HPDE6-E6E7 (cell line): ENCODE measurements at regions not wholly inside any gene's neighbourhood (a gene's known extent, or its start where the extent isn't known, plus 50 kb on each side); places are given as distances from the start of the nearest gene placed in this dataset.

Experiments
- DNase-seq: peaks from one replicate; pipeline ENCODE4 v3.0.0; 2011; ENCODE audit warnings: missing footprints; ENCODE audit errors: extremely low spot score

DNA sequence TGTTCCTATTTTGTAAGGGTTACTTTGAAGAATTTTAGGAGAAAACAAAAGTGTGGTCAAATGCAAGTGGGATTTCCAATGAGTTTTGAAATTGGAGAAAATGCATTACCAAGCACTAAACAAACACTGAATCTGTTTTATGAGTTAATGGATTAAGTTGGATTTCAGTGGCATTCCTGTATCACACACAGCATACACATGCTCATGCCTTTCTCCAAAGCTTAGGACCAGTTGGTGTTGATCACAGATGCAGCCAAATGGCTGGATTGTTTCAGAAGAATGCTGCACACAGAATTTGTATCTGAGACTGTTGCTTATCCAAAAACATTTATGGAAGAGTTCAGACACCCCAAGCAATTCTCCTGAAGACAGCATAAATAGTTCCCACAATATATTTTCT lies 611.1 kb downstream of the ACTL7B start:
- DNase-seq: no peak

DNA sequence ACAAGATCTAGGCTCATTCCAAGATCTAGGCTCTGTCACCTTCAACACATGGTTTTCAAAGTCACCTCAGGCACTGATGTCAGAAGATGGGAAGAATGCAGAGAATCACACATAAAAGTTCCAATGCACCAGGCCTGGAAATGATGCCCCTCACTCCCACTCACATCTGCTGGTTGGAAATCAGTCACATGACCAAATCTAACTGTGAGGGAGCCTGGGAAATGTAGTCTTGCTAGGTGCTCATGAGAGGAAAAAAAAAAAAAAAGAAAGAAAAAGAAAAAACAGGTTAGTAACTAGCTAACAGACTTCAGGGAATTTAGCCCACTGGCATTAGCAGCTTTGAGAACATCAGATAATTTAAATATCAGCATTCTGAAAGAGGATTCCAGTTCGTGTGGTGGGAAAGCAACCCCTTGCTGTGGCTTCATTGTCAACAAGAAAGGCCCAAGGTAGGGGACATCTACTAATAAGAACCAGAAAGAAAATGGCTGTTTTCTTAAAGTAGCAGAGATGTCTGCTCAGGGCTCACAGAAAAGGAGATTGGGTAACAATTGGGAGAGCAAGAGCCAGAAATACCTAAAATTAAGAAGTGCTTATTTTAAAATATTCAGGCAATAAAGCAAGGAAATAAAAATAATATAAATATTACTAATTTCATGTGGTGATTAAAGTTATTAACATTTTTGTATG lies 614.3 kb downstream of the ACTL7B start:
- DNase-seq: no peak

DNA sequence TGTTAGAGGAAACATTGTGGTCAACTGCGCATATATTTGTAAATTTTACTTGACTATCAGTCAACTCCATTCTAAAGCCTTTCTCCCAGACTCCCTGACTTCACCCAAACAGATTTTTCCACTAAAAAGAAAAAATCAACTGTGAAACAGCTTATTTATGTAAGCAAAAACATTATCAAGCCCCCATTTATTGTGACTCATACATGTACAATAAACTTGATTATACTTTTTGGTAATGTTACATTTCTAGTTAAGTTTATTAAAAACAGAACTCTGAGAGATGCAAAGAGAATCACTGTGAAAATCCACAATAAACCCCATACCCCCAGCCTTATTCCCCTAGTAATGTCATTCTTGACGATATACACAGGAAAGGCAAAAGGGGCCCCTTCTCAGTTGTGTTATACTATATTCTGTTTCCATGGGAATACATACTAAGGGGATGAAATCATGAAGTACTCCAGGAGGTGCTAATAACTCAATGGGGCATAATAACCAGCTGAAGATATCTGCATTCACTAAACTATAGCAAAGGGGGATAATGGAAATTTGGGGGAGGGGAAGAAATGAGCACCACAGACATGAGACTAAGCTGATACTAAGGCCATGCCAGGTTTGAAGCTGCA lies 616.0 kb downstream of the ACTL7B start:
- no peak for DNase-seq

DNA sequence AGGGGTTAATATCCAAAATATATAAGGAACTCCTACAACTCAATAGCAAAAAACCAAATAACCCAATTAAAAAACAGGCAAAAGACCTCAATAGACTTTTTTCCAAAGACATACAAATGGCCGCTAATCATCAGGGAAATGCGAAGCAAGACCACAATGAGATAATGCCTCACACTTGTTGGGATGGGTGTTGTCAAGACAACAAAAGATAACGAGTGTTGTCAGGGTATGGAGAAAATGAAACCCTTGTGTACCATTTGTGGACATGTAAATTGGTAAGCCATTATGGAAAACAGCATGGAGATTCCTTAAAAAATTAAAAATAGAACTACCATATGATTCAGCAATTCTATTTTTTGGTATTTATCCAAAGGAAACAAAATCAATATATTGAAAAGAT lies 620.2 kb downstream of the ACTL7B start:
- no peak for DNase-seq

DNA sequence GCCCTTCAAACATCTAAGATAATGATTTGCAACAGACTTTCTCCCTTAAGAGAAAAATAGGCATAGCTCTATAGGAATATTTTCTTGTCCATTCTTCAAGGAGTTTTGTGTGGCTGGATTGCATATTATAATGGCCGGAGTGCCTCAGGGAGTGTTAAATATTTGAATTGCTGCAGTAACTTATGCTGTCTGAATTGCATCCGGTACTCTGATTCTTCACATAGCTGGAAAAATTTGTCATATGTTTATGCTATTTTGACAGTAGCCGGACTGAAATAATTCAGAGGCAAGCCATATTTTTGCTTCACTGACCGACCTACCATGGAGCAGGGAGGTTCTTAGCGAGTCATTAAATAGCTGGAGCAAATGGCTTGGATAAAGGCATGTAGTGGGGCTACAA lies 621.0 kb downstream of the ACTL7B start:
- DNase-seq: no peak

DNA sequence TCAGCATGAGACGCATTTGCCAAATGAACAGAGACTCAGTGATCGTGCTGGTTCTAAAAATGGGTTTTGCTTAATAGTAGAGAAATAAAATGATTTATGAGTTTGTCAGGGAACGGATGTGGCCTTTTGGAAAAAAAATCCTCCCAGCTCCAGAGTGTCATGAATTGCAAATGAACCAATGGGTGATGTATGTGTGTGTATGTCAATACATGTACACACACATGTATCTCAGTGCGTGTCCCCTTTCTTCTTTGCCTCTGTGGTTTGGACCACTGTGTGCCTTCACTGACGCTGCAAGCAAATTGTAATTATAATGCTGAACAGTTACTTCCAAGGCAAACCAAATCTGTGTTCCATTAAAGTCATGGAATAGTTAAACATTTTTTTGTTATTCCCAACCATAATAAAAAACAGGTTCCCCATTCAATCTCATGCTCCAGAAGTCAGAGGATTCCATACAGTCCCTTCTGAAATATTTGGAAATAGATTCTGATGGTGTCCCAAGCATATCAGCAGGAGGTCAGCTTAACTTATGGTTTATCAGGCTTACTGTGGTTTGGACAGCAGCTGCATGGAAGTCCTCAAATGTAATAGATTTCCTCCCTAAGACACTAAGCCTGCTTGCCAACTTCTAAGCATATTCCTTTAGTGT lies 630.5 kb downstream of the ACTL7B start:
- no peak for DNase-seq

DNA sequence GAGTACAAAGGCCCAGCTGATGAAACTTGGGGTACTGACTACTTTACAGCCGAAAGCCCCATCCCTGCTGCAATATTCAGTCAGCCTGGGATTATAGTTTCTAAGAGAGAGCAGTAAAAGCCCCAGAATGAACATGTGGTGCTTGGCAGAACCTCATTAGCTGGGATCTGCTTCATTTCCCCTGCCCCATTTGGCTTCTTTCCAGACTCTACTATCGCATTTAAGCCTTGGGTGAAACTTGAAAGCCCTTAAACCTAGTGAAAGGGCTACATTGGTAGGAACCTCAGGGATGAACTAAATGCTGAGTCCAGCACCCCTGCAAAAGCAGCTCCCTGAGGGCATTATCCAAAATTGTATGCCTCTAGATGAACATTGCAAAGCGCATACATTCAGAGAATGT lies 631.1 kb downstream of the ACTL7B start:
- DNase-seq: no peak

DNA sequence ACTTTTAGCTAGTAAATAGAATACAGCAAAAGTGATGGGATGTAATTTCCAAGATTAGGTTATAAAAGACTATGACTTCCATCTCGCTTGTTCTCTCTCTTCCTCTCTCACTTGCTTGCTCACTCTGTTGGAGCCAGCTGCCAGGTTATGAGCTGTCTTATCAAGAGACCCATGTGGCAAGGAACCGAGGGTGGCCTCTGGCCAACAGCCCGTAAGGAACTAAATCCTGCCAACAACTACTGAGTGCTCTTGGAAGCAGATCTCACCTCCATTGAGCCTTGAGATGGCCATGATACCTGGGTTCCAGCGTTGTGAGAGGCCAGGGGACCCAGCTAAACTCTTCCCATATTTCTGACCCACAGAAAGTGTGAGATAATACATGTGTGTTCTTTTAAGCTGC lies 636.1 kb downstream of the ACTL7B start:
- no peak for DNase-seq

DNA sequence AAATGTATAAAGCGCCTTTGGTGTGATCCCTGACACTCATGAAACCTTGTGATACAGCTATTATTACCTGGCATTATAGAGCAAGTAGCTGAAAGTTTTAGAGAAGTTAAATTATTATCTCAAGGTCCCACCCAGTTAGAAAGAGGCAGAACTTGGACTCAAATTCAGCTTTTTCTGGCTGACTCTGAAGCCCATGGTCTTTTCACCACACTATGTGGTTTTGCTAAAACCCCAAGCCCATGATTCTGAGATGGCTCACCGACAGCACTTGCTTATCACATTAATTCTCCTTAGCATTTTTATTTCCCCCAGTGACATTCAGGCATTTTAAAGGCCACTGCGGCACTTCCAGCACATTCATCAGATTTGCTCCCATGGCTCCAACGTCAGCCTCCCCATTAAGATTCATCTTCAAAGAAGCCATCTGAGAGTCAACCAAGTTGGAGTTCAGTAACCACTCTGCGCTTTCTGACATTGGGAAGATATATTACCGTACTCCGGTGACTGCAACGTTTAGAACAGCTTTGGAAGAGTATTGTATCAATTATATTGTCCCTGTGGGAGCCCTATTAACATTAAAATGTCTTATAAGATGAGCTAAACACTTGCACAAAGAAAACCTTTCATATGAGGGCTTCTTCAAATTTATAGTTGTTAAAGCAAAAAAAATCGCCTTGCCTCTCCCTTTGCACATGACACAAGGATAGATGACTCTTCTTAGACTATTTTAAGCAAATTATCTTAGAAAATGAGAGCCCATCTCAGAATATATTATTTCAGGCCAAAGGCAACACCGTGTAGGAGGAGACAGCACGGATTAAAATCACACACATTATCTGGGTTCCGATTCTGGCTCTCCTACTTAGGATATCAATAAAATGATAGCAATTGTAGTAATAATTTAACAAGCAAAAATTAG lies 638.1 kb downstream of the ACTL7B start:
- no peak for DNase-seq

DNA sequence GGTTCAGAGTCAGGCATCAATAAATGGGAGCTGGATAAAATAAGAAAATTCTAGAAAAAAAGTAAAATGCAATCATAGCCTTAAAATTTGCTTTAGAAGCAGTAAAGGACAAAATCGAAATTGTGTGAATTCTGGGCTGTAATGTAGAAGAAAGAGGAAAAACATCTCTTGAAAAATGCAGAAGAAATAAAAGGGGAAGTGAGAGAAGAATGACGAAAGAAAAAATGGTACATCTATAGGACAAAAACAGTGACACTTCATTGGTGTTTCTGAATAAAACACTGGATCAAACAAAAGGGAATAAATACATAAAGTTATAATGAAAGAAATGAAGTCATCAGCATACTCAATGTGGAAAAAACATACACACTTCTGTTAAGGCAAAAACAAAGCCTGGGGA lies 642.3 kb downstream of the ACTL7B start:
- no peak for DNase-seq

DNA sequence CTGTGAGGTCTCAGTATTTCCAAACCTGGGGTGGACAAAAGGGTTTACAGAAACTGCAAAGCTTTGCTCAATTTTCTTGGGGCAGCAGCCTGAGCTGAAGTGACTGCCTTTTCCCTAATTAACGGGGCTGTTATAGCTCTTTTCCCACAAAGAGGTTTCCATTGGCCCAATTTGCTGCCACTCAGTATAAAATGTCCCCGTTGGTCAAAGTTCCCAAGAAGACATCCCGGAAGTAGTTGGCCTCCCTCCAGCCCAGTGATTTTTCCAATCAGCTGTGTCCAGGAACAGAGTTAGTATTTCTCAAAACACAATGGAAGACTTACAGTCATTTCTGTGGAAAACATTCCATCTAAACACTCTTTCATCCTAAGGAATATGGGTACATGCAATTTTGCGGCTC lies 643.6 kb downstream of the ACTL7B start:
- no peak for DNase-seq

DNA sequence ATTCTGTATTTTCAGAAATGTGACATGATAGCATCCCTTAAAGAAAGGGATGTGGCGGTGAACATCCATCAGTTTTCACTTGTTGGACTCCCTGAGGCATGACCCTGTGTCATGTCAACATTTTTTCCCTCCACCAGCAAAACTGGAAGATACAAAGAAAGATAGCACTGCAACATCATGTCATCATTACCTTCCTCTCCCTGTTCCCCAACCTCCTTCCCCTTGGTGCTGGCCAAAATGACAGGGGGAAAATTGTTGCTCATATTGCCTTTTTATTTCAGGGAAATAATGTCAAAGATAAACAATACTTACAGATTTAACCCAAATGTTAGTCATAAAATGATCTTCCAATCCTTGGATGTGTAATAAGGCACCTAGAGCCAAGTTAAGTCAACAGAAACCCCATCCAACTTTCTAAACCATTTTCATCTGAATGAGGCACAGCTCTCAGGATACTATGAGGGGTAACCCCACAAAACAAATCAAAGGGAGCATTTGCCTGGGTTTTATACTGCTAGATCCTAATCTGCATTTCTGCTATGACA lies 644.3 kb downstream of the ACTL7B start:
- no peak for DNase-seq

DNA sequence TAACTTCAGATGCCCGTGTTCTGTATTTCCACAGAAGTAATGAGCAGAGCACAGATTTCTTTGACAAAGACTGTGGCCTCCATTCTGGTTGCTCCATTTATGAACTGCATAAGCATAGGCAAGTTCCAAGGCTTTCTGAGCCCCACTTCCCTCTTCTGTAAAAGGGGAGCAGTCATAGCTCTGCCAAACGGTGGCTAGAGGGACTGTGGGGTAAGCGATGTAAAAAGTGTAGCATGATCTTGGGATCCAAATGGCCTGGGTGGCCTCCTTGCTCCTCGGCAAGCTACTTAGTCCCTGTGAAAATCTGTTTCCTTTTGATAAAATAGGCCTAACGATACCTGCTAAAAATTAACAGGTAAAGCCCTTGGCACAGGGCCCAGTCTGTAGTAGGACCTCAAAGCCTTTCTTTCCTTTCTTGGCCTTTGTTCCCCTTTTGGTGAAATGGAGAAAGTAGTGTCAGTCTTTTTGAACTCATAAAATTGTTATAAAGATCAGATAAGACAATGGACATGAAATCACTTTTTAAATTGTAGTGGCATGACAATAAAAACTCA lies 646.6 kb downstream of the ACTL7B start:
- no peak for DNase-seq

DNA sequence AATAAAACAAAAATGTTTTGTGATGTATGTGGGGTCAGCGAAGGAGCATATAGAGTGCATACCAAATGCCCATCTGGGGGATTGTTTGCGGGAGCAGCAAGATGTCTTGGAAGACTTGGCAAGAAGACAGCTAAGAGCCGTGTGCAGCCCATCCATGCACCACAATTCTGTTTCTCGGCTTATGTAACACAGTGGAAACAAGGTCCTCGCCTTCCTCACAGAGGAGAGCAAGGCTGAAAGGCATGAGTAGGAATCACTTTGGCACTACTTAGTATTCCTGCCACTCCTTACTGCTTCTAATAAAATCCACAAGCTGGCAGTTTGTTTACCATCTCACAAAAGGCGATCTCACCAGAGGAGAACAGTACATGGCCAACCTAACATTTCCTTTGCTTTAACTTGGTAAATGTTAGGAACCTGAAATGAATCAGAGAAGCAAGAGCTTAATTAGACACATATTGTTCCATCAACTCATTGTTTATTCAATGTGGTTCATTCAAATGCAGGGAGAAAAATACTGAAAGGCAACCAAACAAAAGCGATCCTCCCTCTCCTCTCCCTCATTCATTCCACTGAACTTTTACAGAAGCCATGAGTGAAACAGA lies 648.1 kb downstream of the ACTL7B start:
- DNase-seq: no peak

DNA sequence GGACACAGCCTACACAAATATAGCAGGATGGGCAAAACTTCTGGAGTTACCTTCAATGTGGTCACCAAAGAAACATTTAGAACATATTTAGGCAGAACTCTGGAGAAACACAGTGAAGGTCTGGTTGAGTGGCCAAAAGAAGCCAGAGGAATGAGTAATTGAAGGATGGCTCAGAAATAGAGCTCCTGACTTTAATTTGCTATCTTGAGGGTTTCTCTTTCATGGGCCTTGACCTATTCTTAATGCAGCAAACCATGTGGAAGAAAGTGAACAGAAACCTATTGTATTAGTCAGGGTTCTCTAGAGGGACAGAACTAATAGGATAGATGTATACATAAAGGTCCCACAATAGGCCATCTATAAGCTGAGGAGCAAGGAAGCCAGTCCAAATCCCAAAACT lies 650.5 kb downstream of the ACTL7B start:
- DNase-seq: no peak

DNA sequence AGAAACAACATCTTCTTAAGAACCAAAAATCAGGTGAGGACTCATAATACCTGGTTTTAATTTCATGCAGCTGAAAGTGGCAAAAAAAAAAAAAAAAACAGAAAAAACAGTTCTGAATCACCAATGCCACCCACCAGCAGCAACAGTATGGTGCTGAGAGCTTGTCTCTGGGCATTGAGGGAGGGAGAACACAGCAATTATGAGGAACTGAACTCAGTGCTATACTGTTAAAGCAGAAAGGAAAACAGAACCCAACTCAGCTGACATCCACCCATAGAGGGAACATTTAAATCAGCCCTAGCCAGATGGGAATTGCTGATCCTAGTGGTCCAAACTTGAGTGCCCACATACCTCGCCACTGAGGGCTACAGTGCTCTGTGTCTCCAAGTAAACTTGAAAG lies 657.9 kb downstream of the ACTL7B start:
- no peak for DNase-seq

DNA sequence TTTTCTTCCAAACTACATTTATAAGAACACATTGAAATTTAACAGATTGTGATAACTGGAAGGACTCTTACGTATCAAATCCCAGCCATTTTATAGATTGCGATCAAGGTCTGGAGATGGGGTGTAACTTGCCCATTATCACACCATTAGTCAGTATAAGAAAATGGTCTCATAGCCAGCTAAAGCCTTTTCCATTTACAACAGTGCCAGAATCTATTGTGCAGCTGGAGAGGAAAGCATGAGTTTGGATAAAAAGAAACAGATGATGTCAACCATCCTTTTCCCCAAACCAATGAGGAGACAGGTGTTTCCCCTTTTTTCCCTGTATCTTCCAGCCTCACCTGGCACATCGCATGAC lies 658.8 kb downstream of the ACTL7B start:
- DNase-seq: no peak

DNA sequence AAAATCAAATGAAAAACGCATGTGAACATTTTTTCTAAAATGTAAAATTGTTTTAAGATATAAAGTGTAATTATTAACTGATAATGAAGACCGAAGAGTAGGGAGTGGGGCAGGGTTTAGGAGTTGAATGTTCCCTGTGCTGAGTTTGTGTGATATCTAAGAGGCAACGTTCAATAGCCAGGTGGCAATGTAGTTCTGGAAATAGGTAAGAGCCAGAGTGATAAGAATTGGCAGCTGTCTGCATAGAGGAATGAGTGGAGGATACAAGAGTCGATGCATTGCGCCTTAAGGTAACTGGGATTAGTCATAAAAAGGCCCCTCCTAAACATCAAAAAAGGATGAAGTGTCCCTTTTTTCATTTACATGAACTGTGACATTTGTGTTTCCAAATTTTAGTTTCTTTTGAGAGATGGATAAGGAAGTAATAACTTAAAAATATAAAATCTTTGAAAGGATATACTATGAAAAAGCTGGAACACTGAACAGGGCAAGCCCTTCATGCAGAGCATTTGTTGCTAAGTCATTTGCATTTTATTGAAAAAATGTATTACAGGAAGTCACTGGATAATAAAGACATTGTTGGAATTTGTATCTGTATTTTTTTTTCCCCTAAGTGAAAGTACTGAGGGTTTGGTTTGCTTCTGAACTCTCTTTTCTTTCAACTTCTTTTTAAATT lies 659.3 kb downstream of the ACTL7B start:
- no peak for DNase-seq

DNA sequence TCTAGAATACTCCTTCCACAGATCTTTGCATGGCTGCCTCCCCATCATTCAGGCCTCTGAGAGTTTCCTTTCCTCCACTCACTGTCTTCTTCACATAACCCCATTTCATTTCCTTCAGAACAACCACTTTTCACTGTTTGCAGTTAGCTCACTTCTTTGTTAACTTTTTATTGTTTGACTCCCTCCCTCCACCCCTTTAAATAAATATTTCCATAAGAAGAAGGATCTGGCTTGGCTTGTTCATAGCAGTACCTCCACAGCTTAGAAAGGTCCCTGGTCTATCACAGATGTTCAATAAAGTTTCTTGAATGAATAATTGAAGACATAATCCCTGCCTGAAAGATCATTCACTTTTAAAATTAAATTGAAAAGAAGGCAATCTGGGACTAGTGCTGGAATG lies 661.6 kb downstream of the ACTL7B start:
- DNase-seq: no peak

DNA sequence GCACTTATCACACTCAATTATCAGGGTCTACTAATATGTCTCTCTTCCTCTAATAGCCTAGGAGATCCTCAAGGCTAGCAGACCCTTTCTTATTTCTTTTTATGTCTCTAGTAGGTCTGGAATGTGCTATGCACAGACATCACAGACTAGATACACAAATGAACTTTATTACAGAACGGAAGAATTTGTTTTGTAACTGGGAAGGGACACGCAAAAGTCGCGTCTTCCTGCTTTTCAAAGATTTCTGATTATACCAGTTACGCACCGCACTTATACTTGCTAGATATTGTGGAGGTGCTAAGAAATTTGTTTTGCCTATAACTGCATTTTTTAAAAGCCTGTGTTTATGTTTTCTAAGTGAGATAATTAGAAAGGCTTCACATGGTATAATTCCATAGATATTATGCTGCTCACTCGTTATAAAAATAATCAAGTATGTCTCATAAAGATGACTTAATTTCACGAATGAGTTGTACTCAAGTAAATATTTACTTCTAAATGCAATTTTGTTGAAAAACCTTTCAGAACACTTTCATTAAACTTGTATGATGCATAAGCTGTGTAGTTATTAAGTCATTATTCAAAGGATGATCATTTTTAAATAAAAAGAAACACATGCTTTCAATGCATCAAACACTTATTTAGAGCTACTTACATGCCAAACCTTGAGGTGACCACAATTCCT lies 662.6 kb downstream of the ACTL7B start:
- no peak for DNase-seq
